Choroid plexus epithelial cell (primary cell): ENCODE measurements at regions not wholly inside any gene's neighbourhood (a gene's known extent, or its start where the extent isn't known, plus 50 kb on each side); places are given as distances from the start of the nearest gene placed in this dataset.

Experiments used
- DNase-seq: peaks from one replicate; pipeline ENCODE4 v3.0.0-alpha.2; 2010; ENCODE audit warnings: low read depth
- H3K4me3 ChIP-seq: 2 replicates; pipeline ENCODE4 v1.5.1; 2011; ENCODE audit warnings: low read depth, mild to moderate bottlenecking, control low read depth, low read length, moderate library complexity
- CTCF ChIP-seq: conservative IDR thresholded peaks from 2 replicates; pipeline ENCODE4 v1.5.1; 2011; ENCODE audit warnings: low read depth, mild to moderate bottlenecking, control low read depth, inconsistent platforms, low read length, moderate library complexity

- DNase-seq: no peak
- TF ChIP-seq CTCF: no peak
- no peak overlapping the region for H3K4me3 ChIP-seq
These were observed 371.2 kb upstream of the RARB start for GRCh38 chr3:25056803-25057351.

- TF ChIP-seq CTCF: no peak
- H3K4me3 ChIP-seq: no peak overlapping the region
- DNase-seq: no peak
These were observed 370.7 kb upstream of the RARB start for GRCh38 chr3:25057379-25057778.

- no peak for TF ChIP-seq CTCF
- DNase-seq: no peak
- H3K4me3 ChIP-seq: no peak overlapping the region
These were observed 363.4 kb upstream of the RARB start for GRCh38 chr3:25064681-25065080.

GRCh38 chr3:25069970-25070369 is 358.1 kb upstream of the RARB start:
- DNase-seq: no peak
- no peak for TF ChIP-seq CTCF
- H3K4me3 ChIP-seq: no peak overlapping the region

- DNase-seq: no peak
- TF ChIP-seq CTCF: no peak
- no peak overlapping the region for H3K4me3 ChIP-seq
These were observed 356.2 kb upstream of the RARB start for GRCh38 chr3:25071846-25072245.

GRCh38 chr3:25073423-25073822 is 354.6 kb upstream of the RARB start:
- TF ChIP-seq CTCF: no peak
- no peak for DNase-seq
- H3K4me3 ChIP-seq: no peak overlapping the region

GRCh38 chr3:25074149-25074548 is 353.9 kb upstream of the RARB start:
- TF ChIP-seq CTCF: no peak
- peak; percentile 42 for DNase-seq

More at GRCh38 chr3:25074149-25074548, 353.9 kb upstream of the RARB start:
- H3K4me3 ChIP-seq: no peak overlapping the region
